H1 (cell line): ENCODE measurements at regions not wholly inside any gene's neighbourhood (a gene's known extent, or its start where the extent isn't known, plus 50 kb on each side); places are given as distances from the start of the nearest gene placed in this dataset.

Experiments used
- CTCF ChIA-PET: fragments of 300-600 bp; sonication (Branson Sonifier 250); formaldehyde crosslinking; loops from one replicate; lab custom pipeline; 2021; ENCODE audit not compliant: partially characterized antibody; lab: Charles Lee
- POLR2A ChIA-PET: fragments of 300-600 bp; sonication (Branson Sonifier 250); formaldehyde crosslinking; loops from one replicate; lab custom pipeline; 2021; ENCODE audit warnings: inconsistent platforms; ENCODE audit not compliant: partially characterized antibody; lab: Charles Lee
- DNase-seq, 2 experiments: peaks; one replicate each; pipeline versions ENCODE4 v3.0.0 to v3.0.0-alpha.2; 2010 to 2022; ENCODE audit warnings: low spot score in 2 of 2, low read depth in 1 of 2, mixed read lengths in 1 of 2
- FAIRE-seq: peaks from 2 replicates; lab custom pipeline; 2011; peaks lifted over from hg19 to GRCh38; lab: Jason Lieb, UNC
- H2AFZ ChIP-seq: 2 replicates; pipeline ENCODE4 v1.8.1; 2012; ENCODE audit warnings: low read length, inconsistent platforms
- H2AK5ac ChIP-seq: 2 replicates; pipeline ENCODE4 v1.6.1; 2013; ENCODE audit warnings: low read depth, low read length
- H2BK120ac ChIP-seq: replicated peaks from 2 replicates; pipeline ENCODE3; 2013; ENCODE audit warnings: low read depth, low read length, inconsistent platforms
- H2BK12ac ChIP-seq: 2 replicates; pipeline ENCODE4 v1.6.1; 2013; ENCODE audit warnings: low read depth, low read length
- H2BK15ac ChIP-seq: 2 replicates; pipeline ENCODE4 v1.6.1; 2013; ENCODE audit warnings: low read length
- H2BK20ac ChIP-seq: 2 replicates; pipeline ENCODE4 v1.6.1; 2013; ENCODE audit warnings: low read length
- H2BK5ac ChIP-seq: 2 replicates; pipeline ENCODE4 v1.6.1; 2013; ENCODE audit warnings: low read depth, low read length
- H3K14ac ChIP-seq: 2 replicates; pipeline ENCODE4 v1.6.1; 2013; ENCODE audit warnings: inconsistent platforms; ENCODE audit not compliant: insufficient read length
- H3K18ac ChIP-seq: 2 replicates; pipeline ENCODE4 v1.6.1; 2013; ENCODE audit warnings: low read length; ENCODE audit errors: extremely low read depth
- H3K23ac ChIP-seq: 2 replicates; pipeline ENCODE4 v1.6.1; 2013; ENCODE audit warnings: inconsistent platforms; ENCODE audit not compliant: insufficient read length
- H3K23me2 ChIP-seq: 2 replicates; pipeline ENCODE4 v1.6.1; 2013; ENCODE audit warnings: low read depth, low read length
- H3K27ac ChIP-seq: 2 replicates; pipeline ENCODE4 v1.6.1; 2011; ENCODE audit warnings: low read depth, low read length, inconsistent platforms
- H3K27me3 ChIP-seq, 4 experiments: replicated peaks in 1 of 4; 1 replicate in 1 of 4; 2 replicates in 3 of 4; pipeline versions ENCODE4 v1.6.1 to v1.8.1; 2011 to 2013; ENCODE audit warnings: low read length in 3 of 4, mild to moderate bottlenecking in 3 of 4, inconsistent platforms in 2 of 4, mixed read lengths in 2 of 4, moderate library complexity in 1 of 4; ENCODE audit not compliant: control insufficient read depth in 3 of 4, insufficient read depth in 3 of 4; ENCODE audit errors: extremely low read depth in 1 of 4
- H3K36me3 ChIP-seq, 4 experiments: 2 replicates each; pipeline versions ENCODE4 v1.6.1 to v1.8.1; 2011 to 2013; ENCODE audit warnings: mild to moderate bottlenecking in 4 of 4, low read length in 3 of 4, moderate library complexity in 2 of 4, control low read depth in 1 of 4, inconsistent platforms in 1 of 4; ENCODE audit not compliant: insufficient read depth in 4 of 4, control insufficient read depth in 2 of 4
- H3K4ac ChIP-seq: replicated peaks from 2 replicates; pipeline ENCODE3; 2013; ENCODE audit warnings: low read length, low read depth, mixed read lengths, inconsistent platforms; ENCODE audit not compliant: insufficient read length
- H3K4me1 ChIP-seq, 4 experiments: replicated peaks in 1 of 4; 1 replicate in 1 of 4; 2 replicates in 3 of 4; pipeline versions ENCODE4 v1.6.1 to v1.8.1; 2011 to 2013; ENCODE audit warnings: low read length in 3 of 4, inconsistent platforms in 2 of 4, mixed read lengths in 1 of 4; ENCODE audit not compliant: insufficient read depth in 4 of 4, control insufficient read depth in 3 of 4
- H3K4me2 ChIP-seq, 2 experiments: 2 replicates each; pipeline versions ENCODE4 v1.6.1 to v1.8.1; 2011 to 2013; ENCODE audit warnings: low read depth in 2 of 2, low read length in 2 of 2, control low read depth in 1 of 2, inconsistent platforms in 1 of 2, mild to moderate bottlenecking in 1 of 2; ENCODE audit not compliant: insufficient read depth in 1 of 2
- H3K4me3 ChIP-seq, 4 experiments: fragments of 200-600, 300-600 bp in 1 of 4; sonication (generic), shearing (Covaris generic), sonication (Bioruptor Twin) in 1 of 4; 2 replicates each; pipeline versions ENCODE4 v1.5.1 to v1.8.1; 2011 to 2016; ENCODE audit warnings: low read length in 4 of 4, low read depth in 3 of 4, control low read depth in 2 of 4, inconsistent platforms in 2 of 4, mild to moderate bottlenecking in 2 of 4, mixed read lengths in 1 of 4, moderate library complexity in 1 of 4; ENCODE audit not compliant: insufficient read depth in 2 of 4; ENCODE audit errors: extremely low read depth in 1 of 4
- H3K56ac ChIP-seq: replicated peaks from 2 replicates; pipeline ENCODE3; 2013; ENCODE audit warnings: low read depth, mild to moderate bottlenecking, mixed read lengths, low read length, inconsistent platforms; ENCODE audit not compliant: insufficient read length
- H3K79me1 ChIP-seq: 2 replicates; pipeline ENCODE4 v1.6.1; 2013; ENCODE audit warnings: low read depth, low read length, control low read depth
- H3K79me2 ChIP-seq, 2 experiments: 2 replicates each; pipeline versions ENCODE4 v1.6.1 to v1.8.1; 2012 to 2013; ENCODE audit warnings: low read length in 2 of 2, mild to moderate bottlenecking in 2 of 2, inconsistent platforms in 1 of 2; ENCODE audit not compliant: insufficient read depth in 2 of 2, control insufficient read depth in 1 of 2
- H3K9ac ChIP-seq, 4 experiments: replicated peaks in 1 of 4; 1 replicate in 1 of 4; 2 replicates in 3 of 4; pipeline versions ENCODE4 v1.6.1 to v1.8.1; 2011 to 2013; ENCODE audit warnings: low read depth in 3 of 4, low read length in 3 of 4, control low read depth in 2 of 4, mild to moderate bottlenecking in 2 of 4, moderate library complexity in 2 of 4, inconsistent platforms in 1 of 4; ENCODE audit errors: extremely low read depth in 1 of 4
- H3K9me3 ChIP-seq, 2 experiments: 2 replicates each; pipeline versions ENCODE4 v1.6.1 to v1.8.1; 2012 to 2013; ENCODE audit warnings: mild to moderate bottlenecking in 2 of 2, moderate library complexity in 2 of 2, control low read depth in 1 of 2, inconsistent platforms in 1 of 2, low read depth in 1 of 2, low read length in 1 of 2, mixed read lengths in 1 of 2; ENCODE audit not compliant: insufficient read depth in 2 of 2
- H4K20me1 ChIP-seq, 2 experiments: replicated peaks in 1 of 2; 2 replicates each; pipeline versions ENCODE3 to v1.8.1; 2011 to 2013; ENCODE audit warnings: inconsistent platforms in 2 of 2, low read length in 2 of 2, mild to moderate bottlenecking in 1 of 2; ENCODE audit not compliant: insufficient read depth in 2 of 2, control insufficient read depth in 1 of 2
- H4K5ac ChIP-seq: 2 replicates; pipeline ENCODE4 v1.6.1; 2013; ENCODE audit warnings: low read length, low read depth, mixed read lengths, inconsistent platforms; ENCODE audit not compliant: insufficient read length
- H4K8ac ChIP-seq: 2 replicates; pipeline ENCODE4 v1.8.0; 2013; ENCODE audit warnings: mild to moderate bottlenecking, moderate library complexity, low read length, inconsistent platforms; ENCODE audit not compliant: insufficient read depth; ENCODE audit errors: extremely low read depth
- H4K91ac ChIP-seq: replicated peaks from 2 replicates; pipeline ENCODE3; 2013; ENCODE audit warnings: low read length, mixed read lengths, inconsistent platforms; ENCODE audit not compliant: insufficient read length
- BCL11A ChIP-seq, 2 experiments: IDR thresholded peaks; one replicate each; pipeline ENCODE4 v1.6.1; 2011; ENCODE audit warnings: low read depth in 2 of 2, low read length in 2 of 2, mild to moderate bottlenecking in 2 of 2
- PHF8 ChIP-seq: fragments of 200-600 bp; sonication (generic); conservative IDR thresholded peaks from 2 replicates; pipeline ENCODE4 v1.7.1; 2012; ENCODE audit warnings: low read depth, mild to moderate bottlenecking, inconsistent platforms, low read length, moderate library complexity
- POLR2A ChIP-seq, 2 experiments: IDR thresholded peaks; 1 replicate in 1 of 2; 2 replicates in 1 of 2; pipeline ENCODE4 v1.6.1; 2011; ENCODE audit warnings: low read depth in 2 of 2, low read length in 2 of 2, mild to moderate bottlenecking in 2 of 2; ENCODE audit errors: control extremely low read depth in 1 of 2
- SAP30 ChIP-seq: fragments of 300-600 bp; sonication (generic); IDR thresholded peaks from 2 replicates; pipeline ENCODE4 v1.7.1; 2012; ENCODE audit warnings: low read length, moderate library complexity, mild to moderate bottlenecking, inconsistent platforms; ENCODE audit not compliant: insufficient read depth, insufficient replicate concordance
- SIN3A ChIP-seq, 2 experiments: IDR thresholded peaks in 1 of 2; conservative IDR thresholded peaks in 1 of 2; 2 replicates each; pipeline ENCODE4 v1.6.1; 2011 to 2012; ENCODE audit warnings: low read length in 2 of 2, improper control_type of control experiment in 1 of 2, low read depth in 1 of 2, mild to moderate bottlenecking in 1 of 2
- SIRT6 ChIP-seq: IDR thresholded peaks from one replicate; pipeline ENCODE4 v1.7.1; 2012; ENCODE audit warnings: low read length, inconsistent platforms
- SRF ChIP-seq: IDR thresholded peaks from 2 replicates; pipeline ENCODE4 v1.6.1; 2011; ENCODE audit warnings: mild to moderate bottlenecking, low read depth, low read length, moderate library complexity
- WGBS, 2 experiments: shearing (Covaris generic) in 1 of 2; methylation state at CpG; one replicate each; pipeline versions ENCODE4 v1.1.6 to v1.1.7; 2013 to 2015; ENCODE audit warnings: low lambda C conversion rate in 2 of 2, mixed read lengths in 2 of 2, inconsistent platforms in 1 of 2, low coverage in 1 of 2, missing lambda C conversion rate in 1 of 2; ENCODE audit not compliant: insufficient replicate concordance in 2 of 2, insufficient coverage in 1 of 2, insufficient read length in 1 of 2; ENCODE audit errors: extremely low coverage in 1 of 2, missing lambda C conversion rate in 1 of 2; 5-methylcytosine and 5-hydroxymethylcytosine counted together

DNA sequence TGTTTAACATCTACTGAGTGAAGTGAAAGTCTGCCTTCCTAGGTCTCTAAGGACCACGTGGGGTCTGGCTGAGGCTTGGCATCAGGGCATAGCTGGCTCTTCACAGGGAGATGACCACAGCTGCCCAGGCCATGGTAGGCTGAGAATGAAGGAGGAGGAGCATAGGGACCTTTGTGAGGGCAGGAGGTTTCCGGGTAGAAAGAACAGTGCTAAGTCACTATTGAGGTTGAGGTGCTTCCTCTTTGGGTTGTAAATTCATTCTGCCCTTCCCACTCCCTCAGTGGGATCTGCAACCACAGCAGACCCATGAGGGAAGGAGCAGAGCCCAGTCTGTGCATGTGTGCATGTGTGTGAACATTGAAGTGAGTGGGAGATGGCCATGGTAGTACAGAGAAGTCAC lies 909.6 kb downstream of the VRK1 start:
- H3K79me2 ChIP-seq, result no peaks in the 10 kb centered on the region
- no peak for DNase-seq
- H3K23ac ChIP-seq, result no peak overlapping the region
- H3K56ac ChIP-seq, result no peak overlapping the region
- peaks cover 0 to 14% (median 4%) of the 10 kb centered on the region in 4 experiments; a peak in 3 of 7 replicates for H3K4me1 ChIP-seq
- H3K9ac ChIP-seq, result no peak overlapping the region
- H3K18ac ChIP-seq, result no peak overlapping the region
- no peaks in the 10 kb centered on the region for H3K23me2 ChIP-seq
- no peak overlapping the region for H3K14ac ChIP-seq
- no peaks in the 10 kb centered on the region for H3K79me1 ChIP-seq
- no peak overlapping the region for H3K4ac ChIP-seq
- H2BK20ac ChIP-seq, result no peak overlapping the region
- TF ChIP-seq BCL11A (IDR thresholded peaks at IDR 0.05; ENCODE audit: low read depth in 2 of 2, low read length in 2 of 2) (no peak), SRF (no peak), SAP30 (no peak), SIN3A (conservative IDR thresholded peaks at IDR 0.05 in 1 of 2, IDR thresholded peaks at IDR 0.05 in 1 of 2; ENCODE audit: low read depth in 1 of 2, low read length in 2 of 2) (no peak), PHF8 (no peak), SIRT6 (no peak), POLR2A (IDR thresholded peaks at IDR 0.05; ENCODE audit: control extremely low read depth in 1 of 2, low read depth in 2 of 2, low read length in 2 of 2) (no peak)
- no peak overlapping the region for H3K4me2 ChIP-seq
- H2BK5ac ChIP-seq, result no peak overlapping the region
- no peak overlapping the region for H3K4me3 ChIP-seq
- H4K8ac ChIP-seq, result no peak overlapping the region
- no peaks in the 10 kb centered on the region for H3K36me3 ChIP-seq
- 94% methylated on average over 2 of the region's 2 CpGs; no CpG with 5 or more reads in 1 of the 2 experiments for WGBS, 2 experiments
- H4K91ac ChIP-seq, result no peak overlapping the region
- no peak overlapping the region for H3K27ac ChIP-seq
- H2AK5ac ChIP-seq, result no peak overlapping the region
- H3K9me3 ChIP-seq, result peaks cover 0 to 6% of the 10 kb centered on the region in 2 experiments; a peak in 3 of 4 replicates
- no peak overlapping the region for H2BK120ac ChIP-seq
- H2AFZ ChIP-seq, result no peak overlapping the region
- POLR2A ChIA-PET, result no interaction called here
- FAIRE-seq, result no peak
- no peaks in the 10 kb centered on the region; a peak in 1 of 7 replicates for H3K27me3 ChIP-seq
- no peak overlapping the region for H2BK12ac ChIP-seq
- no peak overlapping the region for H4K5ac ChIP-seq
- no peak overlapping the region for H2BK15ac ChIP-seq
- CTCF ChIA-PET, result no interaction called here
- H4K20me1 ChIP-seq, result no peaks in the 10 kb centered on the region
